ENCODE measurements at regions not wholly inside any gene's neighbourhood (a gene's known extent, or its start where the extent isn't known, plus 50 kb on each side); places are given as distances from the start of the nearest gene placed in this dataset.
"Not testable (repeated sequence)": the region's sequence is repeated elsewhere in the genome, so short reads cannot be mapped to it uniquely, and the experiment has no call there.

DNA sequence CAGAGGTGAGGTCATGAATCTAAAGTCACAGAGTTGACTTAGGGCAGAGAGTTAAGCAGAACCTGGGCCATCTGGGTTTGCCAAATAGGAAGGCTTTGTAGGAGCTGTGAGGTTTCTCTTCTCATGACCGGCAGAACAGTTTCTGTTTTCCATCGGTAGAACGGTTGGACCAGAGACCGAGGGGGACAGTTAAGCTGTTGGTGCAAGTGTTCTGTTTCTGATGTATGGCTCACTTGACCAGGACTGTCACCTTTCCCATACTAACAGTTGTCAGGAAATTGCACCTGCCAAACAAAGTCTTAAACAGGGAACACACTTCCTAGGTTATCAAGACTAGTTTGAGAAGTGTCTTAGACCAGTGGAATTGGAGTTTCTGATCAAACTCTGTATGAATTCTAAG lies 158.3 kb downstream of the PDCD6IP start:
- no peak for DNase-seq (ENCODE audit: low read depth in 2 of 2)

DNA sequence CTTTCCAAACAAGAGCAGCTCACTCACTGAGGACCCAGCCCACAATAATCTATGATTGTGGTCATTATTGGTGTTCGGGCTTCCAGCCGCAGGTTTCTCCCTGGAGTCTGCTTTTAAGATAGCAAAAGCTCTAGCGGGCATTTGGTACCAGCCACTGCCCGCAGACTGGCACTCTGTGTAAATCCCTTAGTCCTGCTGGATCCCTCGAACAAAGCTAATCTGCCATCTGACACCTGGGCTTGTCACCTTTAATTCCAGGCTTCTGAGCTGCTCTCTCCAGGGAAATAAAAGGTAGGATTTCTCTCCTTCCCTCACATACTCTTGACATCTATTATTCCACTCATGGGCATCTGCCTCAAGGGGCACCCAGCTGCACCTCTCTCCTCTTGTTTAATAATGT lies 158.7 kb downstream of the PDCD6IP start:
- no peak for DNase-seq (ENCODE audit: low read depth in 2 of 2)

DNA sequence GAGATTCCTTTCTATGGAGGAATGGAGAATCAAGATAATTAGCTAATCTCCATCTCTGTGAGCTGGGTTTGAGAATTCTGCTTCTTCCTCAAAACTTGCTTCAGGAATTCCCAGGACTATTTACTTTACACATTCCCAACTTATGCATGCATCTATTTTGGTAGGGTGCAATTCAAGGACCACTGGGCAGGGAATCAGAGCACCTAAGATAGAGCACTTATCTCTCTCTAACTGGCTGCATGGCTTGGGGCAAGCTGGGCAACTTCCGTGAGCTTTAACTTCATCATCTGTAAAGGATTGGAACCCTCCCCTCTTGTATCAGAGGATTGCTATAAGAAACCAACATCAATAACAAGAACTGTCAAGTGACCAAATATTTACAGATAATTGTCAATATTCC lies 160.2 kb downstream of the PDCD6IP start:
- DNase-seq (ENCODE audit: low read depth in 2 of 2), result no peak

DNA sequence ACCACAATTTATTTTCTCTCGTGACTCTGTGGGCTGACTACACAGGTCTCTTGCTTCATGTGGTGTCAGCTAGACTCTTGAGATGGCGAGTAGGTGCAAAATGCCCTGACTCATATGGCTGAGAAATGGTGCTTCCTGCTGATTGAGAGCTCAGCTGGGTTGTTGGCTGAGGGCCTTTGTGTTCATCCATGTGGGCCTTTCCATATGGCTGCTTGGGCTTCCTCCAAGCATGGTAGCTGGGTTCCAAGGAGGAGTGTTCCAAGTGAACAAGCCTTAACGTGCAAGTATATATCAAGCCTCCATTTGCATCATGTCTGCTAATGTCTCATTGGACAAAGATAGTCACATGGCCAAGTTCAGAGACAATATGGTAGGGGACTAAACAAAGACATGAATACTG lies 164.0 kb downstream of the PDCD6IP start:
- no peak for DNase-seq (ENCODE audit: low read depth in 2 of 2)

DNA sequence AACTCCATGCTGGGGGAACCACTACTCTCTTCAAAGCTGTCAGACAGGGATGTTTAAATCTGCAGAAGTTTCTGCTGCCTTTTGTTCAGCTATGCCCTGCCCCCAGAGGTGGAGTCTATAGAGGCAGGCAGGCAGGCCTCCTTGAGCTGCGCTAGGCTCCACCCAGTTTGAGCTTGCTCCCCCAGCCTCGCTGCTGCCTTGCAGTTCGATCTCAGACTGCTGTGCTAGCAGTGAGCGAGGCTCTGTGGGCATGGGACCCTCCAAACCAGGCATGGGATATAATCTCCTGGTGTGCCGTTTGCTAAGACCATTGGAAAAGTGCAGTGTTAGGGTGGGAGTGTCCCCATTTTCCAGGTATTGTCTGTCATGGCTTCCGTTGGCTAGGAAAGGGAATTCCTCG lies 171.8 kb downstream of the PDCD6IP start:
- DNase-seq (ENCODE audit: low read depth in 2 of 2), result not testable (repeated sequence)

DNA sequence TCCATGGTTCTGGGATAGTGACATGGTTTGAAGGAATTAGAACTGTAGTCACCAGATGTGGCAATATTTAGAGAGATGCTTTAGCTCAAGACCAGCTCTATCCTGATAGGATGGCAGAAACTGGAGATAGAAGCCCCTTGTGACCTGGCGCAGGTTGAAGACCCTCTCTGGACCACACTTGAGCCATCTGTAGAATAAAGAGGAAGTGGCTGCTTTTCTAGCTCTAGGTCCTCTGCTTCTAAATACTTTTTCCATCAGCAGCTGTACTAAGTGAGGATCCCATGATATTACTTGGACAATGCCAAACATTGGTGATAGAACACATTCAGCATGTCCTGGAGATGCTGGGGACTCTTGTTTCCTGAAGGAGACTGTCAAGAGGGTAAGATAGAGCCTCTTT lies 172.6 kb downstream of the PDCD6IP start:
- DNase-seq (ENCODE audit: low read depth in 2 of 2), result no peak

DNA sequence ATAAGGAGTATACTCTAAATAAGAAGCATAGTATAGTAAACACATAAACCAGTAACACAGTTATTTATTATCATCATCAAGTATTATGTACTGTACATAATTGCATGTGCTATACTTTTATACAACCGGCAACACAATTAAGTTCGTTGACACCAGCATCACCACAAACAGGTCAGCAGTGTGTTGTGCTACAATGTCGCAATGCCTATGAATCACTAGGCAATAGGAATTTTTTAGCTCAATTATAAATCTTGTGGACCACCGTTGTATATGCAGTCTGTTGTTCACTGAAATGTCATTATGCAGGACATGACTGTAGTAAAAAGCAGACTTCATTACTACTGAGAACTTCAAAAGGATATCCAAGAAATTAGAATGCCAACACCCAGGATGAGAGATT lies 177.0 kb downstream of the PDCD6IP start:
- no peak for DNase-seq (ENCODE audit: low read depth in 2 of 2)

DNA sequence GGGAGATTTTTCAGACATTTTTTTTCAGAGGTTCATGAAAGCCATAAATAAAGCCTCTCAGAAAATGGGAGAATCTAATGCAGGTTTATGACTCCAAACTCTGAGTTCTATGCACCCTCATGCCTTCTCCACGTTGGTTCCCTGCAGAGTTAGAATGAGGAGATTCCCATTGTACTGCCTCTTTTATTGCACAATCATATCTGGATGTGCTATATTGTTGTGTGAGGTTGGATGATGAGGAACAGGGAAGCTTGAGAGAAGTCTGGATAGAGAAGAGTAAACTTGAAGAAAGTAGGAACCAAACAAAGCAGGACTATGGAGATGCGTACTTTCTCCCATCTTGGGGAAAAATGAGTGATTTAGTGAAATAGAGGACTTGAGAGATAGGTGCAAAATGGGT lies 178.8 kb downstream of the PDCD6IP start:
- DNase-seq (ENCODE audit: low read depth in 2 of 2), result no peak

DNA sequence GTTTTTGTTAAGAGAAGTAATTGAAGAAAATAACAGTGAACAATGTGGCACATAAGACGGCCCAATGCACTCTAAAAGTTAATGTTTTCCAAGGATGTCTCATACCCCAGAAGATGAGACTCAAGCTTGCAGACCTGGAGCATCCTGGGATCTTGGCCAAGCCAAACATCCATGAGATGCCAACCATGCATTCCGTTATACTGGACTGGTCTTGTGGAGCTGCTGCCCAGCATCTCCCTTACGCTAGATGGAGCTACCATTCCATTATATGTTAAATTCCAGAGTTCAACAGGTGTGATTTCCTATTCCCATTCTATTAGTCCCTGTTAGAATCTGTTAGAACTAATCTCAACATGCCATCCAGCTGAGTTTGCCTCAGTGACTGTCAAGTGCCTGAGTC lies 181.8 kb downstream of the PDCD6IP start:
- DNase-seq (ENCODE audit: low read depth in 2 of 2), result no peak

DNA sequence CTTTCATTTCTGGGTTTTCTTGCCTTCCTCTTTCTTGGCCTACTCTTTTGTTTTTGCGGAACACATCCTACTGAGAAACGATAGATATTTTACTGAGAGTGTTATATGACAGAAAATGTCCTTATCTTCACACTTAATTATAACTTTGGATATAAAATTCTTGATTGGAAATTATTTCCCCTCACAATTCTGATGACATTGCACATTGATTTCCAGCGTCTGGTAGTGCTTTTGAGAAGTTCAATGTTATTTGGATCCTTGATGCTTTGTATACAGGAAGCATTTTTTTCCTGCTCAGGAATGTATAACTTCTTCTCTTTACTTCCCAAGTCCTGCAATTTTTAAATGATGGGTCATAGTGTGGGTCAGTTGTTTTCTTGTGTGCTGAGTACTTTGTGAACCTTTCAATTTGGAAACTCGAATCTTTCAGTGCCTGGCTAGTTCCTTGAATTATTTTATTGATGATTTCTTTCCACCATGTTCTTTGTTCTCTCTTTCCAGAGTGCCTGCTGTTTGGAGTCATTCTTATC lies 183.9 kb downstream of the PDCD6IP start:
- DNase-seq (ENCODE audit: low read depth in 2 of 2), result no peak

DNA sequence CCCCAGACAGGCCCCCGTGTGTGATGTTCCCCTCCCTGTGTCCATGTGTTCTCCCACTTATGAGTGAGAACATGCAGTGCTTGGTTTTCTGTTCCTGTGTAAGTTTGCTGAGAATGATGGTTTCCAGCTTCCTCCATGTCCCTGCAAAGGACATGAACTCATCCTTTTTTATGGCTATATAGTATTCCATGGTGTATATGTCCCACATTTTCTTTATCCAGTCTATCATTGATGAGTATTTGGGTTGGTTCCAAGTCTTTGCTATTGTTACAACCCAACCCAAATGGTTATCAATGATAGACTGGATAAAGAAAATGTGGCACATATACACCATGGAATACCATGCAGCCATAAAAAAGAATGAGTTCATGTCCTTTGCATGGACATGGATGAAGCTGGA lies 184.5 kb downstream of the PDCD6IP start:
- not testable (repeated sequence) for DNase-seq (ENCODE audit: low read depth in 2 of 2)

DNA sequence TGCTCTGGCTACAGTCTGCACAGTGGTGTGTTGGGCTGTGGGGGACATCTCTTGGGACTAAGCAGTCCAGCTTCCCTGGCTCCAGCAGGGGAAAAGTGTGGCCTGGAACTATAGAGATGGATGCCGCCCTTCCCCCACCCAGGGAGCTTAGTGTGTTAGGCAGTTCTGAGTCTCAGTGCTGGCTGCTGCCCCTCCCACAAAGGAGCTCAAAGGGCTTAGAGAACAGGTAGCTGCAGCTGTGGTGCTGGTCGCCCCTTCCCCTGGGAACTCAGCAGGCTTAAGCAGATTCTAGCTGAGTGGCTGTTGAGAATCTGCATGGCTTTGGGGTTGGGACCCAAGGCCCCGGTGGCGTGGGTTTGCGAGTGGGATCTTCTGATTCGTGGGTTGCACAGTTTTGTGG lies 190.8 kb downstream of the PDCD6IP start:
- DNase-seq (ENCODE audit: low read depth in 2 of 2), result no peak

DNA sequence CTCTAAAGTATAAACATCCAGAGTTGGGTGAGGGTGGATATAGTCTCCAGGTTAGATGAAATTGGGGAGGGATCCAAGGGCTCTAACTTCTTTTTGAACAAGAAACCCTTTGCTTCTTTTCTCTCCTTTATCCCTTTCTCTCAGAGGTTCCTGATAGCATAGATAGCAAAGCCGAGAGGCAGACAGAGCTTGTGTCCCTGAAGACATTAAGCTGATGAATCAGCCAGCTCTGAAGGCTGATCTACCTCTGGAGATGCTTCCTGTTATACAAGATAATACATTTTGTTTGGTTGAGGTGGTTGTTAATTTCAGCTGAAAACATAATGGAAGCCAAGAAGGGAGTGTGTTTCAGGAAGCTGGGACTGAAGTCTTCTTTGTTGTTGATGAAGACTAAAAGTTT lies 193.2 kb downstream of the PDCD6IP start:
- no peak for DNase-seq (ENCODE audit: low read depth in 2 of 2)

DNA sequence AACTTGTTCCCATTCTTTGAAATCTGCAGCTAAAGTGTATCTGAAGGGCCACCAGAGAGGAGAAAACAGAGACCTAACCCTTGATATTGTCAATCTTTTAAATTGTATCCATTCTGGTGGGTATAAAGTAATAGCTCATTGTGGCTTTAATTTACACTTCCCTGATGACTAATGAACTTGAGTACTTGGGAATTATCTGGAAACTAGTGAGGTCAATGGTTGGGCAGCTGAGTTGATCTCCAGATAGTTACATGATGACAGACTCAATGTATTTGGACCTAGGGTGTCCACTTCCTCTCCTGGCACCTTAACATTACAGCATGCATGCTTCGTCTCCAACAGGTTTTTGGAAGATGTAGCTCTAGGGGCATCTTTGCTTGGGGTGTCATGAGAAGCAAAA lies 195.2 kb downstream of the PDCD6IP start:
- DNase-seq (ENCODE audit: low read depth in 2 of 2), result no peak

DNA sequence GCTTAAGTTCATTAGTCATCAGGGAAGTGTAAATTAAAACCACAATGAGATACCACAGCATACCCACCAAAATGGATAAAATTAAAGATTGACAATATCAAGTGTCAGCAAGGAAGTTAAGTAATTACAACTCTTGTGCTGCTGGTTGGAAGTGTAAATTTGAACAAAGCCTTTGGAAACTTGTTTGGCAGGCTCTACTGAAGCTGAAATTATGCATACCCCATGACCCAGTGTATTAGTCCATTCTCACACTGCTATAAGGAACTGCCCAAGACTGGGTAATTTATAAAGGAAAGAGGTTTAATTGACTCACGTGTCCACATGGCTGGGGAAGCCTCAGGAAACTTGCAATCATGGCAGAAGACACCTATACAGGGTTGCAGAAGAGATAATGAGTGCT lies 196.1 kb downstream of the PDCD6IP start:
- DNase-seq (ENCODE audit: low read depth in 2 of 2), result no peak

DNA sequence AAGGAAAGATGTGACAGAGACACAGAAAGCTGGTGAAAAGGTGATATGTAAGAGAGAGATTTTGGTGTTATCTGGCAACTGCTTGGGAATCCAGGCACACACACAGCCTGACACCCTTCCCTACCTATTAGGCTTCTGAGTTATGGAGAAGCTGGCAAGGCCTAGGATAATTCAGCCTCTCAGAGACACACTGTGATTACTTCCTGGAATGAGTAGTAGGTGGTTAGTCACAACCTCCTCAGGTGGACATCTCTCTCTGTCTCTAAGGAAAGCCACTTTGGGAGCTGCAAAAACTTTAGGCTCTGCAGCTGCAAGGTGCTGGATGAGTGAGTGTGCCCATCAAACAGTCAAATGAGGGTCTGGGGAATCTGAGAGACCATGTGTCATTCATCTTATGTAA lies 201.9 kb downstream of the PDCD6IP start:
- DNase-seq (ENCODE audit: low read depth in 2 of 2), result no peak

DNA sequence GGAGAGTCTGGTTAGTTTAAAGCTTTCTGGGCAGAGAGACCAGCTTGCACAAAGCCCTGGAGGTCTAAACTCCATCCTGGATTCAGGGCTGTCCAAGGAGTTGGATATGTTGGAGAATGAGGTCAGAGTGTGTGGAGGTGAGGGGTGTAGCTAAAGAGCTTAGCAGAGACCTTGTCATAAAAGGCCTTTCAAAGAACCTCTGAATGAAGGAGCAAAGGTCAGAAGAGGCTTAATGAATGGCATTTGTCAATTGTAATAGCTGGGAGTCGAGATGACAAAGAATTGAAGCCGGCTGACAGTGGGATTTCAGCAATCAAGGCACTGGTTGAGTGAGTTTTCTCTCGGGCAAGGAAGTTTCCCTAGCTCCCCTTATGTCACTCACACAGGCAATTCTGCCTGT lies 202.6 kb downstream of the PDCD6IP start:
- no peak for DNase-seq (ENCODE audit: low read depth in 2 of 2)

DNA sequence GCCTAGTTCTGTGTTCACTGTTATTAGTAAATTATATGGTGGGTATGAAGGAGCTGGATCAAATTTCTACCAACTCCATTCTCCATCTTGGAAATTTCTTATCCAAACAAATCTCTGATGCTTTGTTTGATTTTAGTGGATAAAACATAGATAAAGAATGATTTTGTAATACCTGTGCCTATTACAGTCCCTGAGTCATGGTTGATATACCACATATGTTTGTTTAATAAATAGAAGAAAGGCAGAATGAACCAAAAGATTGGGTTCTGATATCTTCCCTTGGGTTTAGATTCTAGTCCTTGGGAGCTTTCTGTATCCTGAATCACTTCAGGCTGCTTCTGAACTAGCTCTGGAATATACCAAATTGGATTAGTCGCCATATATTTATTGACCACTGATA lies 203.6 kb downstream of the PDCD6IP start:
- DNase-seq (ENCODE audit: low read depth in 2 of 2), result no peak

DNA sequence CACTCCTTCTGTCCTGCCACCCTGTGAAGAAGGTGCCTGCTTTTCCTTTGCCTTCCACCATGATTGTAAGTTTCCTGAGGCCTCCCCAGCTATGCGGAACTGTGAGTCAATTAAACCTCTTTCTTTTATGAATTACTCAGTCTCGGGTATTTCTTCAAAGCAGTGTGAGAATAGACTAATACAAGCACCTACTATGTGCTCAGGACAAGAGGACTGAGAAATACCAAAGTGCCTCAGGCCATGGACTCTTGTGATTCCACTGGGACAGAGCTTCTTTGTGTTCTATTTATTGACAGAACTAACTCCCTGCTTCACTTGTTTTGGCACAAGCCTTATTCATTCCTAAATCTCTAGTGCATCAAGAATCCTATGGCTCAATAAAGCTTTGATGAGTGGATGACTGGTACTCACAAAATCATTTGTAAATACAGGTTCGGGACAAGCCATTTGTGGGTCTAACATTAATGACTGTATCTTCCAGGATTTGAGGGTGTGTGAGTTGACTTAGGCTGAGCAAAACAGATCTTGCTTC lies 204.2 kb downstream of the PDCD6IP start:
- DNase-seq (ENCODE audit: low read depth in 2 of 2), result no peak

DNA sequence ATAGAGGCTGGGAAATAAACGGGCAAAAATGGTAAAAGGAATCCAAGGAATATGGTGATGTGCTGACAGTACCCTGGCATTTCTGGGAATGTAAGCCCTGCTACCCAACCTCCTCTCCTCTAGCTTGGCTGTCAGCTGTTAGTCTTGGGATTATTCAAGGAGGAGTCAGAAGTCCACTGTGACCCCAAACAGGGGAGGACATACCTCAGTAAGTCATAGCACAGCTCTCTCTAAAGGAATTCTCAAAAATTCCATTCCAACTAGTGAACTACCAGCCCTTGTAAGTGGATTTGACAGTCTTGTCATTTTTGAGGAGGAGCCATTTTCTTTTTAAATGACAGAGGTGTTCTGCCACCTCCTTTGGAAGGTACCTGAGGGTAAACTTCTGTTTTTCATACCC lies 207.5 kb downstream of the PDCD6IP start:
- no peak for DNase-seq (ENCODE audit: low read depth in 2 of 2)

DNA sequence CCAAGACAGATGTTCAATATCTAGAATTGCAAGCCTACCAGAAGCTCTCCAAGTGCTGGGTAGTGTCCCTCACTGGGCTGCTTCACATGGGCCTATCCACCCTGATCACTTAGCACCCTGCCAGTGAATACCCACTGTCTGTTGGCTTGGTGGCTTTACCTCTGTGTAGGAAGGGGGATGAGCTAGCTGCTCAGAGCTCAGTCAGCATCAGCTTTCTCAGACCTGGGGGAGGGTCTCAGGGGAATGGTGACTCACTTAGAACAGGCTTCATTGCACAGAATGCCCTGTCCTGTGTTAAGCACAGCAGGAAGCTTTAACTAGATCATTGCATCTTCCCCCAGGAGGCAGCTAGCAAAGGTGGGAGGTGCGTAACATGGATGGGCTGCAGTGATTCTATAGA lies 209.8 kb downstream of the PDCD6IP start:
- no peak for DNase-seq (ENCODE audit: low read depth in 2 of 2)

DNA sequence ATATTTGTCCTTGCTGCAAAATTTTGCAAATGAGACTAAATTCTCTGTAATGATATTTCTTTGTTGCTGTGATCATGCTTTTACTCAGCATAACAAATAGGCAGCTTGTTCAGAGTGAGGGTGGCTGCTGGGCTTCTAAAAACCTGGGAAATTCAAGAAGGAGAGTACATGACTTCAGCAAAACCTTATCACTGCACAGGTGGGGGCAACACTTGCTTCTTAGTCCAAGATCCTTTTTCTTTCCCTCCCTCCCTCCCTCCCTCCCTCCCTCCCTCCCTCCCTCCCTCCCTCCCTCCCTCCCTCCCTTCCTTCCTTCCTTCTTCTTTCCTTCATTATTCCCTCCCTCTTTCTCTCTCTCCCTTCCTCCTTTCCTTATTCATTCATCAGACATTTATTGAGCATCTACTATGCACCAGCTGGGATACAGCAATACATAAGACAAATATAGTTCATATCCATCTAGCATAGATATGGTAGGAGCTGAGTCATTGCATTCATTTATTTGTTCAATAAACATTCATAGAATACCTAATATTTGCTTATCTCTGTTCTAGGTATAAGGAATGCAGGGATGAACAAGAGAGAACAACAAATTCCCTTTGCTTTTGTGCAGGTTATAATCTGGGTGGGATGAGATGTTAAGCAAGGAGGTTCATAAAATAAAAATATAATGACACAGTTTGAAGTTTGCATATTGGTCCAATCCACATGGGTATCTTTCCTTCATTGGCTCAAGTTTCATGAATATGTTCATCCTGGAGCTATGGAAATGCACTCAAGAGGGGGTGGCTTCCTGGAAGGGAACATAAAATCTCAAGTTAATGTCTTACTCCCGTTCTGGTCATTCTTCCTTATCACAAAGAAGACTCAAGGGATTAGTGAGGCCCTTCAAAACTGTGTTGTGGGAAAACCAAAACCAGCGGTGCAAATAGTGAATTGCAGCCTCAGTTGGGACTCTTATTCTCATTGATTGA lies 210.7 kb downstream of the PDCD6IP start:
- no peak for DNase-seq (ENCODE audit: low read depth in 2 of 2)
